ENCODE measurements at regions not wholly inside any gene's neighbourhood (a gene's known extent, or its start where the extent isn't known, plus 50 kb on each side); places are given as distances from the start of the nearest gene placed in this dataset.

- no peaks in the 10 kb centered on the region for H4K20me1 ChIP-seq (ENCODE audit: insufficient read depth, low read length)
- CTCF ChIA-PET (ENCODE audit: low intra/inter-chr PET ratio, low total read pairs): no interaction called here
- no peak for ATAC-seq
- H2AFZ ChIP-seq (ENCODE audit: low read length): no peak overlapping the region
- H3K4me2 ChIP-seq (ENCODE audit: low read depth, low read length): no peak overlapping the region
- POLR2A ChIA-PET: no interaction called here
- no peak overlapping the region for H3K9ac ChIP-seq (ENCODE audit: insufficient read depth, low read depth, low read length)
- H3K4me3 ChIP-seq (replicated peaks in 1 of 3; ENCODE audit: insufficient read depth in 1 of 3, low read depth in 2 of 3, low read length in 3 of 3): no peak overlapping the region
- no peaks in the 10 kb centered on the region for H3K36me3 ChIP-seq (replicated peaks in 1 of 2; ENCODE audit: control insufficient read depth in 1 of 2, insufficient read depth in 2 of 2, low read length in 2 of 2)
- H3K27ac ChIP-seq (ENCODE audit: extremely low read length, insufficient read depth, low read length): no peak overlapping the region
- no TSS peak for BruUV-seq (replicated peaks)
- H3K79me2 ChIP-seq (ENCODE audit: insufficient read depth, low read length): no peaks in the 10 kb centered on the region
- H3K4me1 ChIP-seq (ENCODE audit: insufficient read depth, low read length): no peaks in the 10 kb centered on the region
- intact Hi-C loops (cut with micrococcal nuclease; ENCODE audit: unreplicated experiment) (no loop called here), in situ Hi-C loops (cut with HindIII; ENCODE audit: extremely low pct_ligation_motif_present, low pct_unique_long_range_greater_than_20kb) (no loop called here)
- 6% methylated on average over 4 of the region's 4 CpGs for WGBS (ENCODE audit: low lambda C conversion rate)
- H3K27me3 ChIP-seq (ENCODE audit: control insufficient read depth in 1 of 2, insufficient read depth in 2 of 2, low read length in 2 of 2): no peaks in the 10 kb centered on the region; a peak in 1 of 5 replicates
- no peak for DNase-seq (ENCODE audit: low spot score)
- no peak for TF ChIP-seq ZNF7 (CRISPR knock-in tag; IDR thresholded peaks at IDR 0.05)
- TF ChIP-seq, protein P1, sequence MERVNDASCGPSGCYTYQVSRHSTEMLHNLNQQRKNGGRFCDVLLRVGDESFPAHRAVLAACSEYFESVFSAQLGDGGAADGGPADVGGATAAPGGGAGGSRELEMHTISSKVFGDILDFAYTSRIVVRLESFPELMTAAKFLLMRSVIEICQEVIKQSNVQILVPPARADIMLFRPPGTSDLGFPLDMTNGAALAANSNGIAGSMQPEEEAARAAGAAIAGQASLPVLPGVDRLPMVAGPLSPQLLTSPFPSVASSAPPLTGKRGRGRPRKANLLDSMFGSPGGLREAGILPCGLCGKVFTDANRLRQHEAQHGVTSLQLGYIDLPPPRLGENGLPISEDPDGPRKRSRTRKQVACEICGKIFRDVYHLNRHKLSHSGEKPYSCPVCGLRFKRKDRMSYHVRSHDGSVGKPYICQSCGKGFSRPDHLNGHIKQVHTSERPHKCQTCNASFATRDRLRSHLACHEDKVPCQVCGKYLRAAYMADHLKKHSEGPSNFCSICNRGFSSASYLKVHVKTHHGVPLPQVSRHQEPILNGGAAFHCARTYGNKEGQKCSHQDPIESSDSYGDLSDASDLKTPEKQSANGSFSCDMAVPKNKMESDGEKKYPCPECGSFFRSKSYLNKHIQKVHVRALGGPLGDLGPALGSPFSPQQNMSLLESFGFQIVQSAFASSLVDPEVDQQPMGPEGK (CRISPR knock-in tag; IDR thresholded peaks at IDR 0.05): no peak
- TF ChIP-seq HOXA9 (CRISPR knock-in tag; IDR thresholded peaks at IDR 0.05; ENCODE audit: borderline replicate concordance): no peak
- FAIRE-seq: no peak
- peaks cover 11% of the 10 kb centered on the region for H3K9me3 ChIP-seq (ENCODE audit: low read length)
Observed at GRCh38 chr6:14276667-14277404, 159.3 kb downstream of the CD83 start.

DNA sequence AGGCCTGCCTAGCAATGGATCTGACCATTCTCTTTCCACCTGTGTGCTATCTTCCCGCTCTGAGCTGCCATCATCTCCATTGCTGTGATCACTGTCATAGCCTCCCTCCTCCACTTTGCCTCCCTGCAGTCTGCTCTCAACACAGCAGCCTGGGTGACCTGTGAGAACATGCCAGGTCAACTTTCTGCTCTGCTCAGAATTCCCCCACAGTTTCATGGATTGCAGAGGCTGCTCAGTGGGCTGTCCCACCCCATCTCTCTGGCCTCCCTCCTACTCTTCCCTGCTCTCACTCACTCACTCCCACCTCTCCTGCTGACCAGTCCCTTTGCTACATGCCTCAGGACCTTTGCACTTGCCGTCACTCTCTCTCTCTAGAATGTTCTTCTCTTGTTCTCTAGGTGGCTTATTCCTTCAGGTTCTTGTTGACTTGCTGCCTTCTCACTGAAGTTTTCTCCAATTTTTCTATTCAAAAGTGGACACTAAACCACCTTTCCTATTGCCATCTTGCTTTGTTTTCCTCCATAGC is 159.9 kb downstream of the CD83 start:
- no peak overlapping the region for H3K27ac ChIP-seq (ENCODE audit: extremely low read length, insufficient read depth, low read length)
- ChIA-PET POLR2A (no interaction called here), CTCF (ENCODE audit: low intra/inter-chr PET ratio, low total read pairs) (no interaction called here)
- intact Hi-C loops (cut with micrococcal nuclease; ENCODE audit: unreplicated experiment): no loop called here
- no peaks in the 10 kb centered on the region for H3K79me2 ChIP-seq (ENCODE audit: insufficient read depth, low read length)
- FAIRE-seq: no peak
- H2AFZ ChIP-seq (ENCODE audit: low read length): no peak overlapping the region
- WGBS (ENCODE audit: low lambda C conversion rate): 45% methylated on average over 2 of the region's 2 CpGs
- no peaks in the 10 kb centered on the region for H4K20me1 ChIP-seq (ENCODE audit: insufficient read depth, low read length)
- no peak overlapping the region for H3K9ac ChIP-seq (ENCODE audit: insufficient read depth, low read depth, low read length)
- in situ Hi-C loops (cut with HindIII; ENCODE audit: extremely low pct_ligation_motif_present, low pct_unique_long_range_greater_than_20kb): no loop called here
- peaks cover 6% of the 10 kb centered on the region for H3K9me3 ChIP-seq (ENCODE audit: low read length)
- H3K4me2 ChIP-seq (ENCODE audit: low read depth, low read length): no peak overlapping the region
- ATAC-seq: no peak
- no peaks in the 10 kb centered on the region for H3K4me1 ChIP-seq (ENCODE audit: insufficient read depth, low read length)
- no peak overlapping the region for H3K4me3 ChIP-seq (replicated peaks in 1 of 3; ENCODE audit: insufficient read depth in 1 of 3, low read depth in 2 of 3, low read length in 3 of 3)
- no peaks in the 10 kb centered on the region for H3K36me3 ChIP-seq (replicated peaks in 1 of 2; ENCODE audit: control insufficient read depth in 1 of 2, insufficient read depth in 2 of 2, low read length in 2 of 2)
- no TSS peak for BruUV-seq (replicated peaks)
- no peaks in the 10 kb centered on the region; a peak in 1 of 5 replicates for H3K27me3 ChIP-seq (ENCODE audit: control insufficient read depth in 1 of 2, insufficient read depth in 2 of 2, low read length in 2 of 2)
- DNase-seq (ENCODE audit: low spot score): no peak
- TF ChIP-seq NFE2L2 (IDR thresholded peaks at IDR 0.05; ENCODE audit: low read length): no peak
- no peak for TF ChIP-seq KAT7 (CRISPR knock-in tag; IDR thresholded peaks at IDR 0.05; ENCODE audit: borderline replicate concordance)
- TF ChIP-seq RBM22 (optimal IDR thresholded peaks at IDR 0.05; ENCODE audit: low read length): no peak
- TF ChIP-seq HMGA1 (CRISPR knock-in tag; conservative IDR thresholded peaks at IDR 0.05): no peak
- TF ChIP-seq KMT2A (CRISPR knock-in tag; IDR thresholded peaks at IDR 0.05): no peak
- TF ChIP-seq RORA (CRISPR knock-in tag; IDR thresholded peaks at IDR 0.05): no peak
- TF ChIP-seq ZNF713 (CRISPR knock-in tag; IDR thresholded peaks at IDR 0.05): no peak
- TF ChIP-seq, protein P2, sequence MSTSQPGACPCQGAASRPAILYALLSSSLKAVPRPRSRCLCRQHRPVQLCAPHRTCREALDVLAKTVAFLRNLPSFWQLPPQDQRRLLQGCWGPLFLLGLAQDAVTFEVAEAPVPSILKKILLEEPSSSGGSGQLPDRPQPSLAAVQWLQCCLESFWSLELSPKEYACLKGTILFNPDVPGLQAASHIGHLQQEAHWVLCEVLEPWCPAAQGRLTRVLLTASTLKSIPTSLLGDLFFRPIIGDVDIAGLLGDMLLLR (CRISPR knock-in tag; IDR thresholded peaks at IDR 0.05): no peak
- TF ChIP-seq CBX1 (IDR thresholded peaks at IDR 0.05; ENCODE audit: low read depth): no peak
- no peak for TF ChIP-seq SRSF9 (IDR thresholded peaks at IDR 0.05; ENCODE audit: borderline replicate concordance, insufficient read depth, low read depth, low read length, poor library complexity, severe bottlenecking)
- TF ChIP-seq EED (CRISPR knock-in tag; IDR thresholded peaks at IDR 0.05): no peak
- TF ChIP-seq, protein P3, sequence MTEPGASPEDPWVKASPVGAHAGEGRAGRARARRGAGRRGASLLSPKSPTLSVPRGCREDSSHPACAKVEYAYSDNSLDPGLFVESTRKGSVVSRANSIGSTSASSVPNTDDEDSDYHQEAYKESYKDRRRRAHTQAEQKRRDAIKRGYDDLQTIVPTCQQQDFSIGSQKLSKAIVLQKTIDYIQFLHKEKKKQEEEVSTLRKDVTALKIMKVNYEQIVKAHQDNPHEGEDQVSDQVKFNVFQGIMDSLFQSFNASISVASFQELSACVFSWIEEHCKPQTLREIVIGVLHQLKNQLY (CRISPR knock-in tag; IDR thresholded peaks at IDR 0.05): no peak
- no peak for TF ChIP-seq ZNF737 (CRISPR knock-in tag; IDR thresholded peaks at IDR 0.05; ENCODE audit: borderline replicate concordance)
- TF ChIP-seq SRSF1 (optimal IDR thresholded peaks at IDR 0.05; ENCODE audit: low read depth, low read length): no peak

Measured in HepG2 (cell line).